GM12878 (cell line): ENCODE measurements at regions not wholly inside any gene's neighbourhood (a gene's known extent, or its start where the extent isn't known, plus 50 kb on each side); places are given as distances from the start of the nearest gene placed in this dataset.

Source experiments
- ATAC-seq: fragments of 200-7000 bp; cut with Tn5 transposase; 3 replicates; pipeline ENCODE4 v1.9.1; 2020; ENCODE audit warnings: mild to moderate bottlenecking, moderate library complexity
- BruUV-seq: library from RNA; stranded (reverse); fragments of 400-500 nt; replicated peaks from 2 replicates; lab custom pipeline; 2021; lab: Mats Ljungman, UMichigan
- CTCF ChIA-PET: fragments of 300-600 bp; sonication (Branson Sonifier 250); formaldehyde crosslinking; extraction: SDS; loops from one replicate; lab custom pipeline; 2021; ENCODE audit warnings: inconsistent platforms; lab: Yijun Ruan, JAX
- POLR2A ChIA-PET: fragments of 350-600 bp; formaldehyde crosslinking; extraction: SDS; loops from one replicate; lab custom pipeline; 2021; ENCODE audit warnings: inconsistent platforms; lab: Charles Lee
- RAD21 ChIA-PET: fragments of 300-600 bp; sonication (Branson Sonifier 250); formaldehyde crosslinking; loops from one replicate; lab custom pipeline; 2023; ENCODE audit warnings: antibody characterized with exemption; ENCODE audit not compliant: unreplicated experiment; lab: Charles Lee
- SMC1A ChIA-PET: fragments of 300-600 bp; sonication (Branson Sonifier 250); formaldehyde crosslinking; loops from one replicate; lab custom pipeline; 2023; ENCODE audit not compliant: unreplicated experiment, uncharacterized antibody; lab: Charles Lee
- DNase-seq: peaks from one replicate; pipeline ENCODE4 v3.0.0-alpha.2; 2011; ENCODE audit warnings: low read depth, low spot score
- FAIRE-seq: peaks from 3 replicates; lab custom pipeline; 2011; peaks lifted over from hg19 to GRCh38; lab: Jason Lieb, UNC
- H2AFZ ChIP-seq: 2 replicates; pipeline ENCODE4 v1.6.0; 2011; ENCODE audit warnings: low read depth, low read length, control low read depth; ENCODE audit not compliant: control insufficient read depth
- H3K27ac ChIP-seq: 2 replicates; pipeline ENCODE4 v1.5.1; 2011; ENCODE audit warnings: control low read depth; ENCODE audit not compliant: control insufficient read depth, insufficient read depth
- H3K27me3 ChIP-seq, 2 experiments: replicated peaks in 1 of 2; 2 replicates each; pipeline versions ENCODE4 v1.6.0 to v1.6.1; 2011; ENCODE audit warnings: low read length in 1 of 2; ENCODE audit not compliant: control insufficient read depth in 2 of 2, insufficient read depth in 2 of 2
- H3K36me3 ChIP-seq, 2 experiments: 2 replicates each; pipeline ENCODE4 v1.5.1; 2011; ENCODE audit warnings: low read length in 1 of 2; ENCODE audit not compliant: control insufficient read depth in 2 of 2, insufficient read depth in 2 of 2
- H3K4me1 ChIP-seq: 2 replicates; pipeline ENCODE4 v1.6.1; 2011; ENCODE audit warnings: mild to moderate bottlenecking, low read length, moderate library complexity, mixed read lengths; ENCODE audit not compliant: control insufficient read depth, insufficient read depth
- H3K4me2 ChIP-seq: 2 replicates; pipeline ENCODE4 v1.6.0; 2011; ENCODE audit warnings: control low read depth; ENCODE audit not compliant: control insufficient read depth, insufficient read depth
- H3K4me3 ChIP-seq: fragments of 200-600 bp; sonication (generic); 2 replicates; pipeline ENCODE4 v1.5.1; 2016
- H3K79me2 ChIP-seq: 2 replicates; pipeline ENCODE4 v1.6.0; 2011; ENCODE audit warnings: low read length; ENCODE audit not compliant: control insufficient read depth, insufficient read depth
- H3K9ac ChIP-seq: 2 replicates; pipeline ENCODE4 v1.8.0; 2011; ENCODE audit warnings: low read length, control low read depth, mixed read lengths; ENCODE audit not compliant: control insufficient read depth, insufficient read depth
- H3K9me3 ChIP-seq: replicated peaks from 3 replicates; pipeline ENCODE4 v1.5.1; 2011; ENCODE audit warnings: mild to moderate bottlenecking, low read length; ENCODE audit not compliant: control insufficient read depth, insufficient read depth
- H4K20me1 ChIP-seq: 2 replicates; pipeline ENCODE4 v1.6.0; 2011; ENCODE audit not compliant: control insufficient read depth, insufficient read depth
- CHD1 ChIP-seq: IDR thresholded peaks from 2 replicates; pipeline ENCODE4 v1.6.1; 2012; ENCODE audit warnings: low read depth, low read length, improper control_type of control experiment
- E4F1 ChIP-seq: fragments of 450-650 bp; IDR thresholded peaks from 2 replicates; pipeline ENCODE4 v1.6.1; 2018; ENCODE audit warnings: borderline replicate concordance, mild to moderate bottlenecking; ENCODE audit not compliant: partially characterized antibody
- EP300 ChIP-seq, 2 experiments: fragments of 150-350 bp in 1 of 2; IDR thresholded peaks; 2 replicates each; pipeline ENCODE4 v1.6.1; 2011 to 2012; ENCODE audit warnings: low read depth in 2 of 2, low read length in 2 of 2, borderline replicate concordance in 1 of 2, improper control_type of control experiment in 1 of 2, inconsistent platforms in 1 of 2; ENCODE audit not compliant: control insufficient read depth in 1 of 2
- FOXM1 ChIP-seq: IDR thresholded peaks from 2 replicates; pipeline ENCODE4 v1.6.1; 2012; ENCODE audit warnings: low read depth, mild to moderate bottlenecking, inconsistent platforms, low read length, moderate library complexity
- MYB ChIP-seq: fragments of 150-350 bp; IDR thresholded peaks from 2 replicates; pipeline ENCODE4 v1.6.1; 2014; ENCODE audit warnings: mild to moderate bottlenecking, low read depth, low read length, borderline replicate concordance
- RUNX3 ChIP-seq: IDR thresholded peaks from 2 replicates; pipeline ENCODE4 v1.6.1; 2012; ENCODE audit warnings: low read length, inconsistent platforms
- SUPT20H ChIP-seq: IDR thresholded peaks from 2 replicates; pipeline ENCODE4 v1.6.1; 2011; ENCODE audit warnings: low read depth, mild to moderate bottlenecking, low read length, moderate library complexity, borderline replicate concordance; ENCODE audit not compliant: control insufficient read depth
- TBL1XR1 ChIP-seq: IDR thresholded peaks from 2 replicates; pipeline ENCODE4 v1.6.1; 2012; ENCODE audit warnings: low read depth, low read length, improper control_type of control experiment
- TCF7 ChIP-seq: IDR thresholded peaks from 2 replicates; pipeline ENCODE4 v1.6.1; 2014; ENCODE audit warnings: antibody characterized with exemption, borderline replicate concordance
- WRNIP1 ChIP-seq: IDR thresholded peaks from 2 replicates; pipeline ENCODE4 v1.6.1; 2011; ENCODE audit warnings: low read depth, low read length, improper control_type of control experiment, borderline replicate concordance
- YBX1 ChIP-seq: fragments of 450-650 bp; IDR thresholded peaks from 2 replicates; pipeline ENCODE4 v1.6.1; 2016; ENCODE audit warnings: antibody characterized with exemption
- WGBS: methylation state at CpG from one replicate; pipeline ENCODE4 v1.1.6; 2016; ENCODE audit warnings: low lambda C conversion rate; ENCODE audit not compliant: insufficient replicate concordance, insufficient coverage; ENCODE audit errors: missing lambda C conversion rate; 5-methylcytosine and 5-hydroxymethylcytosine counted together
- in situ Hi-C: fragments of 300-500 bp; cut with MboI; formaldehyde crosslinking; loops from 9 replicates; pipeline ENCODE4 v1.14.3; 2018; ENCODE audit warnings: mixed read lengths
- intact Hi-C: fragments of 100-400 bp; cut with micrococcal nuclease; formaldehyde crosslinking; loops from one replicate; pipeline ENCODE4 v1.14.2; 2022; ENCODE audit not compliant: unreplicated experiment
- TF ChIP-seq, protein P1 (sequence below): fragments of 450-650 bp; IDR thresholded peaks from 2 replicates; pipeline ENCODE4 v1.6.1; 2016; ENCODE audit warnings: mild to moderate bottlenecking
- TF ChIP-seq, protein P2 (sequence below): fragments of 450-650 bp; IDR thresholded peaks from 2 replicates; pipeline ENCODE4 v1.6.1; 2017; ENCODE audit warnings: low read depth, mild to moderate bottlenecking, moderate library complexity
- TF ChIP-seq, protein P3 (sequence below): fragments of 450-650 bp; IDR thresholded peaks from 2 replicates; pipeline ENCODE4 v1.6.1; 2017; ENCODE audit warnings: antibody characterized with exemption, mild to moderate bottlenecking, moderate library complexity

- ATAC-seq (no peak), FAIRE-seq (no peak), DNase-seq (no peak)
- H3K4me1 ChIP-seq: no peaks in the 10 kb centered on the region
- H3K4me3 ChIP-seq: no peak overlapping the region
- ChIA-PET CTCF (interaction anchor here (0.6 kb wide), 1 partner anchor 476 kb away, joined by 3 read pairs; no protein-coding TSS in a partner anchor), RAD21 (no interaction called here), POLR2A (no interaction called here), SMC1A (no interaction called here)
- intact Hi-C loops: no loop called here
- in situ Hi-C loops: no loop called here
- H4K20me1 ChIP-seq: no peaks in the 10 kb centered on the region
- H2AFZ ChIP-seq: no peak overlapping the region
- H3K4me2 ChIP-seq: no peak overlapping the region
- 28% methylated on average over 6 of the region's 6 CpGs for WGBS
- H3K79me2 ChIP-seq: no peaks in the 10 kb centered on the region
- no peak overlapping the region for H3K27ac ChIP-seq
- H3K9me3 ChIP-seq: no peaks in the 10 kb centered on the region
- peaks cover 3 to 5% of the 10 kb centered on the region in 2 experiments; a peak in 1 of 4 replicates for H3K27me3 ChIP-seq
- no peaks in the 10 kb centered on the region for H3K36me3 ChIP-seq
- H3K9ac ChIP-seq: no peak overlapping the region
- BruUV-seq: no TSS peak
- TF ChIP-seq E4F1 (no peak), FOXM1 (no peak), RUNX3 (no peak), WRNIP1 (no peak), MYB (no peak), CHD1 (no peak), TCF7 (no peak), SUPT20H (no peak), YBX1 (no peak), EP300 (IDR thresholded peaks at IDR 0.05; ENCODE audit: borderline replicate concordance in 1 of 2, control insufficient read depth in 1 of 2, low read depth in 2 of 2, low read length in 2 of 2) (no peak), TBL1XR1 (no peak)
- TF ChIP-seq, protein P1, sequence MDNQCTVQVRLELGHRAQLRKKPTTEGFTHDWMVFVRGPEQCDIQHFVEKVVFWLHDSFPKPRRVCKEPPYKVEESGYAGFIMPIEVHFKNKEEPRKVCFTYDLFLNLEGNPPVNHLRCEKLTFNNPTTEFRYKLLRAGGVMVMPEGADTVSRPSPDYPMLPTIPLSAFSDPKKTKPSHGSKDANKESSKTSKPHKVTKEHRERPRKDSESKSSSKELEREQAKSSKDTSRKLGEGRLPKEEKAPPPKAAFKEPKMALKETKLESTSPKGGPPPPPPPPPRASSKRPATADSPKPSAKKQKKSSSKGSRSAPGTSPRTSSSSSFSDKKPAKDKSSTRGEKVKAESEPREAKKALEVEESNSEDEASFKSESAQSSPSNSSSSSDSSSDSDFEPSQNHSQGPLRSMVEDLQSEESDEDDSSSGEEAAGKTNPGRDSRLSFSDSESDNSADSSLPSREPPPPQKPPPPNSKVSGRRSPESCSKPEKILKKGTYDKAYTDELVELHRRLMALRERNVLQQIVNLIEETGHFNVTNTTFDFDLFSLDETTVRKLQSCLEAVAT: no peak
- TF ChIP-seq, protein P2, sequence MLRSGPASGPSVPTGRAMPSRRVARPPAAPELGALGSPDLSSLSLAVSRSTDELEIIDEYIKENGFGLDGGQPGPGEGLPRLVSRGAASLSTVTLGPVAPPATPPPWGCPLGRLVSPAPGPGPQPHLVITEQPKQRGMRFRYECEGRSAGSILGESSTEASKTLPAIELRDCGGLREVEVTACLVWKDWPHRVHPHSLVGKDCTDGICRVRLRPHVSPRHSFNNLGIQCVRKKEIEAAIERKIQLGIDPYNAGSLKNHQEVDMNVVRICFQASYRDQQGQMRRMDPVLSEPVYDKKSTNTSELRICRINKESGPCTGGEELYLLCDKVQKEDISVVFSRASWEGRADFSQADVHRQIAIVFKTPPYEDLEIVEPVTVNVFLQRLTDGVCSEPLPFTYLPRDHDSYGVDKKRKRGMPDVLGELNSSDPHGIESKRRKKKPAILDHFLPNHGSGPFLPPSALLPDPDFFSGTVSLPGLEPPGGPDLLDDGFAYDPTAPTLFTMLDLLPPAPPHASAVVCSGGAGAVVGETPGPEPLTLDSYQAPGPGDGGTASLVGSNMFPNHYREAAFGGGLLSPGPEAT: no peak
- TF ChIP-seq, protein P3, sequence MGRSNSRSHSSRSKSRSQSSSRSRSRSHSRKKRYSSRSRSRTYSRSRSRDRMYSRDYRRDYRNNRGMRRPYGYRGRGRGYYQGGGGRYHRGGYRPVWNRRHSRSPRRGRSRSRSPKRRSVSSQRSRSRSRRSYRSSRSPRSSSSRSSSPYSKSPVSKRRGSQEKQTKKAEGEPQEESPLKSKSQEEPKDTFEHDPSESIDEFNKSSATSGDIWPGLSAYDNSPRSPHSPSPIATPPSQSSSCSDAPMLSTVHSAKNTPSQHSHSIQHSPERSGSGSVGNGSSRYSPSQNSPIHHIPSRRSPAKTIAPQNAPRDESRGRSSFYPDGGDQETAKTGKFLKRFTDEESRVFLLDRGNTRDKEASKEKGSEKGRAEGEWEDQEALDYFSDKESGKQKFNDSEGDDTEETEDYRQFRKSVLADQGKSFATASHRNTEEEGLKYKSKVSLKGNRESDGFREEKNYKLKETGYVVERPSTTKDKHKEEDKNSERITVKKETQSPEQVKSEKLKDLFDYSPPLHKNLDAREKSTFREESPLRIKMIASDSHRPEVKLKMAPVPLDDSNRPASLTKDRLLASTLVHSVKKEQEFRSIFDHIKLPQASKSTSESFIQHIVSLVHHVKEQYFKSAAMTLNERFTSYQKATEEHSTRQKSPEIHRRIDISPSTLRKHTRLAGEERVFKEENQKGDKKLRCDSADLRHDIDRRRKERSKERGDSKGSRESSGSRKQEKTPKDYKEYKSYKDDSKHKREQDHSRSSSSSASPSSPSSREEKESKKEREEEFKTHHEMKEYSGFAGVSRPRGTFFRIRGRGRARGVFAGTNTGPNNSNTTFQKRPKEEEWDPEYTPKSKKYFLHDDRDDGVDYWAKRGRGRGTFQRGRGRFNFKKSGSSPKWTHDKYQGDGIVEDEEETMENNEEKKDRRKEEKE: no peak
Observed at GRCh38 chr3:124542214-124542869, 187.9 kb upstream of the UMPS start.
